Transverse colon (tissue), 4 donors: ENCODE measurements at regions not wholly inside any gene's neighbourhood (a gene's known extent, or its start where the extent isn't known, plus 50 kb on each side); places are given as distances from the start of the nearest gene placed in this dataset.

Experiments
- CTCF ChIP-seq, 5 experiments: fragments of 200-600 bp in 3 of 5; fragments of 450-650 bp in 2 of 5; sonication (generic) in 3 of 5; IDR thresholded peaks; 1 replicate in 2 of 5; 2 replicates in 3 of 5; pipeline ENCODE4 v1.5.1; 2016 to 2017; ENCODE audit warnings: antibody characterized with exemption in 5 of 5, inconsistent platforms in 3 of 5, mild to moderate bottlenecking in 2 of 5, moderate library complexity in 1 of 5
- EP300 ChIP-seq: sonication (generic); formaldehyde crosslinking; IDR thresholded peaks from one replicate; pipeline ENCODE4 v1.6.1; 2017; ENCODE audit warnings: antibody characterized with exemption, low read depth
- POLR2A ChIP-seq: fragments of 450-650 bp; IDR thresholded peaks from one replicate; pipeline ENCODE4 v1.6.1; 2016; ENCODE audit warnings: antibody characterized with exemption, mild to moderate bottlenecking, moderate library complexity
- POLR2AphosphoS5 ChIP-seq, 3 donors: sonication (generic); formaldehyde crosslinking; IDR thresholded peaks; one replicate each; pipeline ENCODE4 v1.6.1; 2016; ENCODE audit warnings: antibody characterized with exemption in 3 of 3

- TF ChIP-seq POLR2AphosphoS5 (IDR thresholded peaks at IDR 0.05) (no peak), CTCF (IDR thresholded peaks at IDR 0.05) (no peak), POLR2A (no peak), EP300 (no peak)
Observed at GRCh38 chr7:156474241-156474743, 166.3 kb upstream of the RNF32 start.
